IMR-90 (cell line): ENCODE measurements at regions not wholly inside any gene's neighbourhood (a gene's known extent, or its start where the extent isn't known, plus 50 kb on each side); places are given as distances from the start of the nearest gene placed in this dataset.

Experiments
- ATAC-seq: fragments of 200-7000 bp; cut with Tn5 transposase; 2 replicates; pipeline ENCODE4 v1.9.1; 2020; ENCODE audit warnings: low read depth, mild to moderate bottlenecking, moderate library complexity
- BruUV-seq: library from RNA; stranded (reverse); fragments of 400-500 nt; replicated peaks from 2 replicates; lab custom pipeline; 2021; lab: Mats Ljungman, UMichigan
- CTCF ChIA-PET: fragments of 300-600 bp; formaldehyde crosslinking; extraction: SDS; loops from one replicate; lab custom pipeline; 2021; ENCODE audit warnings: antibody characterized with exemption; lab: Yijun Ruan, JAX
- POLR2A ChIA-PET: fragments of 300-600 bp; sonication (Branson Sonifier 250); formaldehyde crosslinking; loops from one replicate; lab custom pipeline; 2022; ENCODE audit warnings: antibody characterized with exemption; ENCODE audit not compliant: unreplicated experiment; lab: Charles Lee
- DNase-seq: peaks from one replicate; pipeline ENCODE4 v3.0.0; 2013
- H2AFZ ChIP-seq: replicated peaks from 2 replicates; pipeline ENCODE3; 2013; ENCODE audit warnings: low read length, mild to moderate bottlenecking; ENCODE audit not compliant: poor library complexity
- H2AK5ac ChIP-seq: 2 replicates; pipeline ENCODE4 v1.6.1; 2013; ENCODE audit warnings: low read depth, low read length, inconsistent platforms
- H2AK9ac ChIP-seq: replicated peaks from 2 replicates; pipeline ENCODE3; 2013; ENCODE audit warnings: mild to moderate bottlenecking, low read depth, low read length, moderate library complexity; ENCODE audit not compliant: poor library complexity
- H2BK120ac ChIP-seq: 2 replicates; pipeline ENCODE4 v1.6.1; 2013; ENCODE audit warnings: low read depth, low read length, inconsistent platforms
- H2BK15ac ChIP-seq: 3 replicates; pipeline ENCODE4 v1.6.1; 2013; ENCODE audit warnings: low read depth, low read length, inconsistent platforms
- H2BK20ac ChIP-seq: 2 replicates; pipeline ENCODE4 v1.6.1; 2013; ENCODE audit warnings: low read depth, mild to moderate bottlenecking, inconsistent platforms, low read length, moderate library complexity
- H2BK5ac ChIP-seq: 2 replicates; pipeline ENCODE4 v1.6.1; 2013; ENCODE audit warnings: mild to moderate bottlenecking, low read depth, low read length, inconsistent platforms; ENCODE audit not compliant: poor library complexity, severe bottlenecking
- H3K14ac ChIP-seq: replicated peaks from 2 replicates; pipeline ENCODE4 v1.6.1; 2013; ENCODE audit warnings: low read depth, low read length, inconsistent platforms
- H3K18ac ChIP-seq: 2 replicates; pipeline ENCODE4 v1.6.1; 2013; ENCODE audit warnings: low read depth, low read length, control low read depth
- H3K23ac ChIP-seq: 2 replicates; pipeline ENCODE4 v1.6.1; 2013; ENCODE audit warnings: low read depth, low read length, inconsistent platforms
- H3K27ac ChIP-seq: 2 replicates; pipeline ENCODE4 v1.5.1; 2013; ENCODE audit warnings: mild to moderate bottlenecking, control low read depth, low read length; ENCODE audit not compliant: insufficient read depth
- H3K27me3 ChIP-seq: 2 replicates; pipeline ENCODE4 v1.6.1; 2013; ENCODE audit warnings: low read length; ENCODE audit not compliant: control insufficient read depth, insufficient read depth
- H3K36me3 ChIP-seq: 2 replicates; pipeline ENCODE4 v1.6.1; 2013; ENCODE audit warnings: low read length, mixed read lengths; ENCODE audit not compliant: control insufficient read depth, insufficient read depth
- H3K4ac ChIP-seq: 2 replicates; pipeline ENCODE4 v1.6.1; 2013; ENCODE audit warnings: low read depth, low read length, inconsistent platforms
- H3K4me1 ChIP-seq: 2 replicates; pipeline ENCODE4 v1.6.1; 2013; ENCODE audit warnings: low read length, mixed read lengths; ENCODE audit not compliant: control insufficient read depth, insufficient read depth
- H3K4me2 ChIP-seq: 2 replicates; pipeline ENCODE4 v1.6.1; 2013; ENCODE audit warnings: low read depth, mild to moderate bottlenecking, control low read depth, low read length, moderate library complexity
- H3K4me3 ChIP-seq: 2 replicates; pipeline ENCODE4 v1.5.1; 2013; ENCODE audit warnings: low read depth, mild to moderate bottlenecking, control low read depth, low read length, moderate library complexity; ENCODE audit not compliant: insufficient read depth
- H3K56ac ChIP-seq: 2 replicates; pipeline ENCODE4 v1.6.1; 2013; ENCODE audit warnings: low read length, inconsistent platforms; ENCODE audit not compliant: insufficient read depth; ENCODE audit errors: extremely low read depth
- H3K79me1 ChIP-seq, 2 experiments: 2 replicates each; pipeline ENCODE4 v1.6.1; 2013; ENCODE audit warnings: low read length in 2 of 2, inconsistent platforms in 1 of 2, low read depth in 1 of 2
- H3K9ac ChIP-seq: 2 replicates; pipeline ENCODE4 v1.6.1; 2013; ENCODE audit warnings: low read depth, low read length, control low read depth
- H3K9me1 ChIP-seq: 2 replicates; pipeline ENCODE4 v1.6.1; 2013; ENCODE audit warnings: low read length, inconsistent platforms; ENCODE audit not compliant: insufficient read depth
- H3K9me3 ChIP-seq: 2 replicates; pipeline ENCODE4 v1.6.1; 2013; ENCODE audit warnings: low read length; ENCODE audit not compliant: control insufficient read depth, insufficient read depth
- H4K20me1 ChIP-seq: 2 replicates; pipeline ENCODE4 v1.6.1; 2013; ENCODE audit warnings: low read length, inconsistent platforms; ENCODE audit not compliant: insufficient read depth
- H4K5ac ChIP-seq: 2 replicates; pipeline ENCODE4 v1.6.1; 2013; ENCODE audit warnings: mild to moderate bottlenecking, low read depth, low read length, control low read depth
- H4K8ac ChIP-seq, 2 experiments: 2 replicates each; pipeline ENCODE4 v1.6.1; 2013; ENCODE audit warnings: low read depth in 2 of 2, low read length in 2 of 2, control low read depth in 1 of 2, inconsistent platforms in 1 of 2
- H4K91ac ChIP-seq: 2 replicates; pipeline ENCODE4 v1.6.1; 2013; ENCODE audit warnings: low read depth, low read length, inconsistent platforms; ENCODE audit not compliant: insufficient read depth
- BHLHE40 ChIP-seq: fragments of 150-350 bp; IDR thresholded peaks from 2 replicates; pipeline ENCODE4 v1.6.1; 2016; ENCODE audit warnings: mild to moderate bottlenecking, low read depth, low read length
- CEBPB ChIP-seq: IDR thresholded peaks from 2 replicates; pipeline ENCODE4 v1.6.1; 2012; ENCODE audit warnings: low read depth, low read length, improper control_type of control experiment
- CHD1 ChIP-seq: IDR thresholded peaks from 2 replicates; pipeline ENCODE4 v1.6.1; 2012; ENCODE audit warnings: low read depth, low read length, improper control_type of control experiment
- CTCF ChIP-seq: conservative IDR thresholded peaks from 2 replicates; pipeline ENCODE4 v1.5.1; 2012; ENCODE audit warnings: mild to moderate bottlenecking, low read depth, low read length, improper control_type of control experiment
- ELK1 ChIP-seq: fragments of 150-350 bp; IDR thresholded peaks from 2 replicates; pipeline ENCODE4 v1.6.1; 2016; ENCODE audit warnings: low read depth, mild to moderate bottlenecking, low read length, moderate library complexity, borderline replicate concordance
- FOS ChIP-seq: fragments of 150-350 bp; IDR thresholded peaks from 2 replicates; pipeline ENCODE4 v1.6.1; 2016; ENCODE audit warnings: low read depth, low read length
- MAFK ChIP-seq: IDR thresholded peaks from 2 replicates; pipeline ENCODE4 v1.6.1; 2012; ENCODE audit warnings: low read depth, low read length, improper control_type of control experiment
- MAZ ChIP-seq: IDR thresholded peaks from 2 replicates; pipeline ENCODE4 v1.6.1; 2012; ENCODE audit warnings: low read depth, mild to moderate bottlenecking, low read length, improper control_type of control experiment, moderate library complexity, borderline replicate concordance
- MXI1 ChIP-seq: IDR thresholded peaks from 2 replicates; pipeline ENCODE4 v1.6.1; 2012; ENCODE audit warnings: low read depth, mild to moderate bottlenecking, low read length, moderate library complexity, borderline replicate concordance
- NFE2L2 ChIP-seq: fragments of 150-350 bp; IDR thresholded peaks from 2 replicates; pipeline ENCODE4 v1.6.1; 2016; ENCODE audit warnings: low read depth, mild to moderate bottlenecking, low read length
- POLR2A ChIP-seq: IDR thresholded peaks from 2 replicates; pipeline ENCODE4 v1.6.1; 2012; ENCODE audit warnings: mild to moderate bottlenecking, low read depth, low read length
- RAD21 ChIP-seq: IDR thresholded peaks from 2 replicates; pipeline ENCODE4 v1.6.1; 2012; ENCODE audit warnings: low read length, improper control_type of control experiment
- RCOR1 ChIP-seq: IDR thresholded peaks from 2 replicates; pipeline ENCODE4 v1.6.1; 2012; ENCODE audit warnings: mild to moderate bottlenecking, low read length, improper control_type of control experiment; ENCODE audit not compliant: insufficient replicate concordance
- USF2 ChIP-seq: fragments of 150-350 bp; IDR thresholded peaks from 2 replicates; pipeline ENCODE4 v1.6.1; 2017; ENCODE audit warnings: mild to moderate bottlenecking, antibody characterized with exemption, low read length, low read depth
- WGBS, 2 experiments: methylation state at CpG; one replicate each; pipeline versions ENCODE4 v1.1.5 to v1.1.7; 2013; ENCODE audit warnings: missing lambda C conversion rate in 2 of 2; ENCODE audit not compliant: insufficient read length in 1 of 2; ENCODE audit errors: extremely low coverage in 2 of 2; 5-methylcytosine and 5-hydroxymethylcytosine counted together
- dilution Hi-C: fragments of 300-500 bp; cut with HindIII; formaldehyde crosslinking; loops from one replicate; pipeline ENCODE4 v1.14.3; 2018; ENCODE audit warnings: low sequenced_read_pairs; ENCODE audit not compliant: unreplicated experiment
- in situ Hi-C: fragments of 300-500 bp; cut with MboI; formaldehyde crosslinking; loops from 3 replicates; pipeline ENCODE4 v1.14.3; 2019; ENCODE audit warnings: low sequenced_read_pairs, inconsistent platforms, mixed read lengths
- intact Hi-C: fragments of 100-400 bp; cut with micrococcal nuclease; formaldehyde crosslinking; loops from 2 replicates; pipeline ENCODE4 v1.10.0; 2022

GRCh38 chr18:1732143-1732542 lies 827.5 kb downstream of the ADCYAP1 start:
- no peaks in the 10 kb centered on the region; the same call in 1 of the 2 replicates for H3K9me3 ChIP-seq
- no peaks in the 10 kb centered on the region for H4K20me1 ChIP-seq
- H3K4me2 ChIP-seq = no peak overlapping the region
- no peak overlapping the region for H4K8ac ChIP-seq
- BruUV-seq = no TSS peak
- POLR2A ChIA-PET = no interaction called here
- no peak overlapping the region for H3K4me3 ChIP-seq
- H2BK15ac ChIP-seq = no peak overlapping the region
- dilution Hi-C loops = no loop called here
- TF ChIP-seq BHLHE40 (no peak), POLR2A (no peak), MAZ (no peak), CHD1 (no peak), CTCF (no peak), FOS (no peak), USF2 (no peak), MXI1 (no peak), RAD21 (no peak), CEBPB (no peak), RCOR1 (no peak), MAFK (no peak), ELK1 (no peak), NFE2L2 (no peak)
- no peak overlapping the region for H2AK9ac ChIP-seq
- no peak for DNase-seq
- H3K18ac ChIP-seq = no peak overlapping the region
- H3K56ac ChIP-seq = no peak overlapping the region
- no peaks in the 10 kb centered on the region for H3K79me1 ChIP-seq
- H3K4ac ChIP-seq = no peak overlapping the region
- H3K27ac ChIP-seq = no peak overlapping the region
- no peak for ATAC-seq
- H3K14ac ChIP-seq = no peak overlapping the region
- H2BK5ac ChIP-seq = no peak overlapping the region
- H3K23ac ChIP-seq = no peak overlapping the region
- H3K9me1 ChIP-seq = no peaks in the 10 kb centered on the region
- no peaks in the 10 kb centered on the region for H3K4me1 ChIP-seq
- H2BK120ac ChIP-seq = no peak overlapping the region
- H3K27me3 ChIP-seq = no peaks in the 10 kb centered on the region
- no peak overlapping the region for H3K9ac ChIP-seq
- H2AK5ac ChIP-seq = no peak overlapping the region
- CTCF ChIA-PET = no interaction called here
- no CpG with 5 or more reads among the region's 3 CpGs for WGBS, 2 experiments
- no peak overlapping the region for H4K5ac ChIP-seq
- intact Hi-C loops = no loop called here
- no peak overlapping the region for H2AFZ ChIP-seq
- no peaks in the 10 kb centered on the region for H3K36me3 ChIP-seq
- H2BK20ac ChIP-seq = no peak overlapping the region
- in situ Hi-C loops = no loop called here
- no peak overlapping the region for H4K91ac ChIP-seq
